Tibial nerve (tissue), 4 donors: ENCODE measurements at regions not wholly inside any gene's neighbourhood (a gene's known extent, or its start where the extent isn't known, plus 50 kb on each side); places are given as distances from the start of the nearest gene placed in this dataset.

ENCODE experiments used
- EP300 ChIP-seq, 2 donors: sonication (generic); formaldehyde crosslinking; IDR thresholded peaks; one replicate each; pipeline ENCODE4 v1.6.1; 2017; ENCODE audit warnings: antibody characterized with exemption in 2 of 2, mild to moderate bottlenecking in 1 of 2
- POLR2A ChIP-seq, 2 donors: fragments of 450-650 bp; IDR thresholded peaks; one replicate each; pipeline ENCODE4 v1.6.1; 2017; ENCODE audit warnings: antibody characterized with exemption in 2 of 2, mild to moderate bottlenecking in 2 of 2, moderate library complexity in 2 of 2
- TF ChIP-seq, protein P1 (sequence below), 5 experiments: fragments of 200-600 bp in 3 of 5; fragments of 450-650 bp in 2 of 5; sonication (generic) in 3 of 5; IDR thresholded peaks; one replicate each; pipeline ENCODE4 v1.5.1; 2016 to 2019; ENCODE audit warnings: antibody characterized with exemption in 5 of 5, mild to moderate bottlenecking in 3 of 5, moderate library complexity in 2 of 5

DNA sequence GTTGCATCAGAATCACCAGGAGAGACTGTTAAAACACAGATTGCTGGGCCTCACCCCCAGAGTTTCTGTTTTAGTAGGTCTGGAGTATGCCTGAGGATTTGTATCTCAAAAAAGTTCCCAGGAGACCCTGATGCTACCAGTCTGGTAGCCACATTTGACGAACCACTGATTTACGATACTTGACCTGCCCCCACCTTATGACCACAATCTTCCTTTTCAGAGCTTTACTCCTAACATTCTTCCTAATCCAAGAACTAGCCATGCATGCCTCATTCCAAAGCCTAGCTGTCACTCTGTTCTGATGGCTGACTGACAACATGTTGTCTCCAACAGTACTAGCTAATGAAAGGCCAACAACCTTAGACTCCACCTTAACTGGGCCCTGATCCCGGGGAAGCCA lies 191.4 kb downstream of the MBD2 start:
- TF ChIP-seq, protein P1, sequence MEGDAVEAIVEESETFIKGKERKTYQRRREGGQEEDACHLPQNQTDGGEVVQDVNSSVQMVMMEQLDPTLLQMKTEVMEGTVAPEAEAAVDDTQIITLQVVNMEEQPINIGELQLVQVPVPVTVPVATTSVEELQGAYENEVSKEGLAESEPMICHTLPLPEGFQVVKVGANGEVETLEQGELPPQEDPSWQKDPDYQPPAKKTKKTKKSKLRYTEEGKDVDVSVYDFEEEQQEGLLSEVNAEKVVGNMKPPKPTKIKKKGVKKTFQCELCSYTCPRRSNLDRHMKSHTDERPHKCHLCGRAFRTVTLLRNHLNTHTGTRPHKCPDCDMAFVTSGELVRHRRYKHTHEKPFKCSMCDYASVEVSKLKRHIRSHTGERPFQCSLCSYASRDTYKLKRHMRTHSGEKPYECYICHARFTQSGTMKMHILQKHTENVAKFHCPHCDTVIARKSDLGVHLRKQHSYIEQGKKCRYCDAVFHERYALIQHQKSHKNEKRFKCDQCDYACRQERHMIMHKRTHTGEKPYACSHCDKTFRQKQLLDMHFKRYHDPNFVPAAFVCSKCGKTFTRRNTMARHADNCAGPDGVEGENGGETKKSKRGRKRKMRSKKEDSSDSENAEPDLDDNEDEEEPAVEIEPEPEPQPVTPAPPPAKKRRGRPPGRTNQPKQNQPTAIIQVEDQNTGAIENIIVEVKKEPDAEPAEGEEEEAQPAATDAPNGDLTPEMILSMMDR (IDR thresholded peaks at IDR 0.05), result no peak
- TF ChIP-seq EP300 (IDR thresholded peaks at IDR 0.05) (no peak), POLR2A (IDR thresholded peaks at IDR 0.05) (no peak)
